ENCODE measurements at regions not wholly inside any gene's neighbourhood (a gene's known extent, or its start where the extent isn't known, plus 50 kb on each side); places are given as distances from the start of the nearest gene placed in this dataset.

- TF ChIP-seq CTCF (IDR thresholded peaks at IDR 0.05) = no peak
- TF ChIP-seq ZFX (IDR thresholded peaks at IDR 0.05; ENCODE audit: borderline replicate concordance) = no peak
Observed at GRCh38 chr5:38720554-38721361, 125.1 kb upstream of the OSMR start.

GRCh38 chr5:38722918-38723317 lies 122.9 kb upstream of the OSMR start:
- no peak for TF ChIP-seq CTCF (IDR thresholded peaks at IDR 0.05)
- no peak for TF ChIP-seq ZFX (IDR thresholded peaks at IDR 0.05; ENCODE audit: borderline replicate concordance)
- H3K27ac ChIP-seq = no peak overlapping the region

More at GRCh38 chr5:38720554-38721361, 125.1 kb upstream of the OSMR start:
- no peak overlapping the region for H3K27ac ChIP-seq

GRCh38 chr5:38723426-38723825 lies 122.4 kb upstream of the OSMR start:
- TF ChIP-seq ZFX (IDR thresholded peaks at IDR 0.05; ENCODE audit: borderline replicate concordance) (no peak), CTCF (IDR thresholded peaks at IDR 0.05) (no peak)
- no peak overlapping the region for H3K27ac ChIP-seq

GRCh38 chr5:38724301-38725030 lies 121.3 kb upstream of the OSMR start:
- TF ChIP-seq CTCF (IDR thresholded peaks at IDR 0.05) (no peak), ZFX (IDR thresholded peaks at IDR 0.05; ENCODE audit: borderline replicate concordance) (no peak)
- no peak overlapping the region for H3K27ac ChIP-seq

GRCh38 chr5:38725371-38725865 lies 120.4 kb upstream of the OSMR start:
- TF ChIP-seq ZFX (IDR thresholded peaks at IDR 0.05; ENCODE audit: borderline replicate concordance) (no peak), CTCF (IDR thresholded peaks at IDR 0.05) (no peak)
- no peak overlapping the region for H3K27ac ChIP-seq

GRCh38 chr5:38726279-38726678 lies 119.5 kb upstream of the OSMR start:
- H3K27ac ChIP-seq = no peak overlapping the region
- TF ChIP-seq ZFX (IDR thresholded peaks at IDR 0.05; ENCODE audit: borderline replicate concordance) (no peak), CTCF (IDR thresholded peaks at IDR 0.05) (no peak)

- no peak for TF ChIP-seq ZFX (IDR thresholded peaks at IDR 0.05; ENCODE audit: borderline replicate concordance)
- no peak for TF ChIP-seq CTCF (IDR thresholded peaks at IDR 0.05)
- no peak overlapping the region for H3K27ac ChIP-seq
Observed at GRCh38 chr5:38728029-38728428, 117.8 kb upstream of the OSMR start.
